ENCODE measurements at regions not wholly inside any gene's neighbourhood (a gene's known extent, or its start where the extent isn't known, plus 50 kb on each side); places are given as distances from the start of the nearest gene placed in this dataset.

- no peak for DNase-seq
Measured at GRCh38 chr20:22470620-22471026, 113.7 kb downstream of the FOXA2 start.

GRCh38 chr20:22466447-22467171, 117.8 kb downstream of the FOXA2 start:
- DNase-seq = no peak

- DNase-seq = no peak
Measured at GRCh38 chr20:22465622-22466446, 118.5 kb downstream of the FOXA2 start.

- DNase-seq = no peak
Measured at GRCh38 chr20:22464312-22465003, 119.9 kb downstream of the FOXA2 start.

GRCh38 chr20:22462975-22463914, 121.1 kb downstream of the FOXA2 start:
- DNase-seq = no peak

GRCh38 chr20:22460803-22461202, 123.6 kb downstream of the FOXA2 start:
- DNase-seq = no peak

GRCh38 chr20:22460231-22460630, 124.1 kb downstream of the FOXA2 start:
- no peak for DNase-seq

- DNase-seq = no peak
Measured at GRCh38 chr20:22459754-22460153, 124.6 kb downstream of the FOXA2 start.

GRCh38 chr20:22456109-22456508, 128.3 kb downstream of the FOXA2 start:
- DNase-seq = no peak

GRCh38 chr20:22455259-22455658, 129.1 kb downstream of the FOXA2 start:
- DNase-seq = no peak

GRCh38 chr20:22453244-22454080, 130.9 kb downstream of the FOXA2 start:
- no peak for DNase-seq

- no peak for DNase-seq
Measured at GRCh38 chr20:22452442-22453011, 131.8 kb downstream of the FOXA2 start.

- DNase-seq = no peak
Measured at GRCh38 chr20:22450537-22450936, 133.8 kb downstream of the FOXA2 start.

GRCh38 chr20:22449188-22449973, 135.0 kb downstream of the FOXA2 start:
- peak in 9 of 56 donors; percentile 2 to 22 (median 14) for DNase-seq

GRCh38 chr20:22447447-22447778, 137.0 kb downstream of the FOXA2 start:
- no peak for DNase-seq

GRCh38 chr20:22446613-22447446, 137.5 kb downstream of the FOXA2 start:
- no peak for DNase-seq

- DNase-seq = no peak
Measured at GRCh38 chr20:22442318-22442717, 142.1 kb downstream of the FOXA2 start.

- DNase-seq = no peak
Measured at GRCh38 chr20:22438926-22439325, 145.4 kb downstream of the FOXA2 start.

Data from amygdala (tissue), 56 donors.